ENCODE measurements at regions not wholly inside any gene's neighbourhood (a gene's known extent, or its start where the extent isn't known, plus 50 kb on each side); places are given as distances from the start of the nearest gene placed in this dataset.
"Not testable (repeated sequence)": the region's sequence is repeated elsewhere in the genome, so short reads cannot be mapped to it uniquely, and the experiment has no call there.

- no peak for DNase-seq (ENCODE audit: extremely low read depth in 1 of 11, low read depth in 9 of 11, low spot score in 4 of 11)
These were observed 122.3 kb downstream of the SPATA31D1 start for GRCh38 chr9:82110881-82111280.

GRCh38 chr9:82115331-82115730, 126.8 kb downstream of the SPATA31D1 start:
- DNase-seq (ENCODE audit: extremely low read depth in 1 of 11, low read depth in 9 of 11, low spot score in 4 of 11): no peak

GRCh38 chr9:82115900-82116299, 127.3 kb downstream of the SPATA31D1 start:
- no peak for DNase-seq (ENCODE audit: extremely low read depth in 1 of 11, low read depth in 9 of 11, low spot score in 4 of 11)

- DNase-seq (ENCODE audit: extremely low read depth in 1 of 11, low read depth in 9 of 11, low spot score in 4 of 11): no peak
These were observed 128.0 kb downstream of the SPATA31D1 start for GRCh38 chr9:82116556-82116955.

- peak in 1 of 11 donors; percentile 20 for DNase-seq (ENCODE audit: extremely low read depth in 1 of 11, low read depth in 9 of 11, low spot score in 4 of 11)
These were observed 128.6 kb downstream of the SPATA31D1 start for GRCh38 chr9:82117026-82117811.

GRCh38 chr9:82122731-82123130, 134.2 kb downstream of the SPATA31D1 start:
- DNase-seq (ENCODE audit: extremely low read depth in 1 of 11, low read depth in 9 of 11, low spot score in 4 of 11): no peak

GRCh38 chr9:82124090-82124489, 135.5 kb downstream of the SPATA31D1 start:
- DNase-seq (ENCODE audit: extremely low read depth in 1 of 11, low read depth in 9 of 11, low spot score in 4 of 11): no peak

GRCh38 chr9:82126256-82126655, 137.7 kb downstream of the SPATA31D1 start:
- DNase-seq (ENCODE audit: extremely low read depth in 1 of 11, low read depth in 9 of 11, low spot score in 4 of 11): no peak

- DNase-seq (ENCODE audit: extremely low read depth in 1 of 11, low read depth in 9 of 11, low spot score in 4 of 11): no peak
These were observed 138.9 kb downstream of the SPATA31D1 start for GRCh38 chr9:82127465-82127864.

GRCh38 chr9:82128011-82128696, 139.6 kb downstream of the SPATA31D1 start:
- DNase-seq (ENCODE audit: extremely low read depth in 1 of 11, low read depth in 9 of 11, low spot score in 4 of 11): no peak

- no peak for DNase-seq (ENCODE audit: extremely low read depth in 1 of 11, low read depth in 9 of 11, low spot score in 4 of 11)
These were observed 141.1 kb downstream of the SPATA31D1 start for GRCh38 chr9:82129708-82130107.

- no peak for DNase-seq (ENCODE audit: extremely low read depth in 1 of 11, low read depth in 9 of 11, low spot score in 4 of 11)
These were observed 141.9 kb downstream of the SPATA31D1 start for GRCh38 chr9:82130331-82131042.

GRCh38 chr9:82131072-82131471, 142.5 kb downstream of the SPATA31D1 start:
- no peak for DNase-seq (ENCODE audit: extremely low read depth in 1 of 11, low read depth in 9 of 11, low spot score in 4 of 11)

GRCh38 chr9:82132024-82132423, 143.5 kb downstream of the SPATA31D1 start:
- no peak for DNase-seq (ENCODE audit: extremely low read depth in 1 of 11, low read depth in 9 of 11, low spot score in 4 of 11)

GRCh38 chr9:82134010-82134409, 145.4 kb downstream of the SPATA31D1 start:
- DNase-seq (ENCODE audit: extremely low read depth in 1 of 11, low read depth in 9 of 11, low spot score in 4 of 11): no peak

GRCh38 chr9:82135106-82135505, 146.5 kb downstream of the SPATA31D1 start:
- no peak for DNase-seq (ENCODE audit: extremely low read depth in 1 of 11, low read depth in 9 of 11, low spot score in 4 of 11)

GRCh38 chr9:82138081-82138480, 149.5 kb downstream of the SPATA31D1 start:
- DNase-seq (ENCODE audit: extremely low read depth in 1 of 11, low read depth in 9 of 11, low spot score in 4 of 11): not testable (repeated sequence)

- DNase-seq (ENCODE audit: extremely low read depth in 1 of 11, low read depth in 9 of 11, low spot score in 4 of 11): no peak
These were observed 151.9 kb downstream of the SPATA31D1 start for GRCh38 chr9:82140471-82140870.

- DNase-seq (ENCODE audit: extremely low read depth in 1 of 11, low read depth in 9 of 11, low spot score in 4 of 11): no peak
These were observed 156.2 kb downstream of the SPATA31D1 start for GRCh38 chr9:82144803-82145202.

- no peak for DNase-seq (ENCODE audit: extremely low read depth in 1 of 11, low read depth in 9 of 11, low spot score in 4 of 11)
These were observed 158.1 kb downstream of the SPATA31D1 start for GRCh38 chr9:82146677-82147076.
